ENCODE measurements at regions not wholly inside any gene's neighbourhood (a gene's known extent, or its start where the extent isn't known, plus 50 kb on each side); places are given as distances from the start of the nearest gene placed in this dataset.
A peak's percentile ranks its signal among the peaks of the same experiment; 100 is the strongest.

DNA sequence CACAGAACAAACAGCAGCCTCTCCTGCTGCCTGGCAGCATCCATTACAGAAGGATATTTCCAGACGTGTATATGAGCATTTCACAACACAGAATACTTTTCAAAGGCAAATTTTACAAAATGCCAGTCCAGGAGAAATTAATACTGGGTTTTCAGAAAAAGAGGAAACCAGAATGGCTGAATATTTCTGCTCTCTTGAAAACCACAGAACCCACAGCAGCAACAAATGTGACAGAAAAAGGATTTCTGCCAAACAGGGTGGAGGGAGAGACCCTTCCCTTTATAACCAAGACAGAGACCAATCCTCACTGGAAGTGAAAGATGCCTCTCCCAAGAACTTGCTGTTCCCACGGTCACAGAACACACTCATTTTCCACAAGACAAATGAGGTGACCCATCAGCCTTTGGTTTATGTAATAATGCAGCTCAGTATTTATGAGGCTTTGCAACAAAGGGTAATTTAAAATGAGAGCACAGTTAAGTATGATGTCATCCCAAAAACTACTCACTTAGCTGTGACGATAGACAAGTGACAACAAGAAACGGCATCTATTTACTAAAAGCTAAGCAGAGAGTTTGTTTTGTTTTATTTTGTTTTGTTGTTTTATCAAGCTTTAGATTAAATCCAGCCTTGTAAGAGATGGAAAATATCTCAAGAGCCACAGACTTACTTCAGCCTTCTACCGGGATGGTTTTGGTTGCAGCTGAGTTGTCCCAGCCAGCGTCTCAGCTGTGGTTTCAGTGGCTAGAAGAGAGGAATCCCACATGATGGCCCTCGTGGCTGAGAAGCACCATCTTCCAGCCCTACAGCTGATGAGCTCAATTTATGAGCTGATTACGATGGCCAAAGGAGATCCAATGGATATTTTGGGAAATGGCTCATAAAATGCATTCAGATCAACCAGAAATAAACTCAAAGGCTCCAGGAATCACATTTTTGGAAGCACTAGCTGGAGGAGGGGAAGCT lies 249.3 kb upstream of the AGAP1 start:
- H3K27ac ChIP-seq, result no peak overlapping the region
- no peak for DNase-seq (ENCODE audit: low read depth, low spot score)

DNA sequence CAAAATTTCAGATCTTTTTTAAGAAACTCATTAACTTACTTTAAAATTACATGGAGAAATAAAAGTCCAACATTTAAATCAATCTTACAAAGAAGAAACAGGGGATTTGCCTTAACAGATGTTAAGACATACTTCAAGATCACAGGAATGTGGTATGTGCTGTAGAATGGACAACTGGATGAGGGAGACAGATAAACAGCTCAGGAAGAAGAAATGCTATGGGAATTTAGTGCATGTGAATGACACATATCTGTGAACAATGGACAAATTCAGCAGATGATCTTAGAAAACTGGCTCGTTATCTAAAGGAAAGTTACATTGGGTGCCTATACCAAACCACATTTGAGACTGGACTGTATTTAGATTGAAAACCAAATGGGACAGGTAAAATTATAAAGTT lies 246.8 kb upstream of the AGAP1 start:
- H3K27ac ChIP-seq, result no peak overlapping the region
- no peak for DNase-seq (ENCODE audit: low read depth, low spot score)

GRCh38 chr2:235255693-235256092 lies 238.2 kb upstream of the AGAP1 start:
- no peak for DNase-seq (ENCODE audit: low read depth, low spot score)

DNA sequence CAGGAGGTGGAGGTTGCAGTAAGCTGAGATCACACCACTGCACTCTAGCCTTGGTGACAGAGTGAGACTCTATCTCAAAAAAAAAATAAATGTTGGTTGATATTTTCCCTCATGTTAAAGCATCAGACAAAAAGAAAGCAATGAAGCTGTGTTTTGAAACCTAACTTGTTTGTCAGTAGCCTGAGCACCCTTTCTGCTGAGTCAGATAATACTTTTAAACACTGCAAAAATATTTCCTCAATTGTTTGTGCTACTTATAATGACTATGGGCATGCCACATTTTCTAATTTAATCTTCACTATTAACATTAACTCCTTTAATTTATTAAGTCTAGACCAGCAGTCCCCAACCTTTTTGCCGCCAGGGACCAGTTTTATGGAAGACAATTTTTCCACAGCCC lies 236.3 kb upstream of the AGAP1 start:
- H3K27ac ChIP-seq, result no peak overlapping the region
- no peak for DNase-seq (ENCODE audit: low read depth, low spot score)

More at GRCh38 chr2:235255693-235256092, 238.2 kb upstream of the AGAP1 start:
- no peak overlapping the region for H3K27ac ChIP-seq

- H3K27ac ChIP-seq, result no peak overlapping the region
- DNase-seq (ENCODE audit: low read depth, low spot score), result no peak
Measured at GRCh38 chr2:235262750-235263149, 231.1 kb upstream of the AGAP1 start.

DNA sequence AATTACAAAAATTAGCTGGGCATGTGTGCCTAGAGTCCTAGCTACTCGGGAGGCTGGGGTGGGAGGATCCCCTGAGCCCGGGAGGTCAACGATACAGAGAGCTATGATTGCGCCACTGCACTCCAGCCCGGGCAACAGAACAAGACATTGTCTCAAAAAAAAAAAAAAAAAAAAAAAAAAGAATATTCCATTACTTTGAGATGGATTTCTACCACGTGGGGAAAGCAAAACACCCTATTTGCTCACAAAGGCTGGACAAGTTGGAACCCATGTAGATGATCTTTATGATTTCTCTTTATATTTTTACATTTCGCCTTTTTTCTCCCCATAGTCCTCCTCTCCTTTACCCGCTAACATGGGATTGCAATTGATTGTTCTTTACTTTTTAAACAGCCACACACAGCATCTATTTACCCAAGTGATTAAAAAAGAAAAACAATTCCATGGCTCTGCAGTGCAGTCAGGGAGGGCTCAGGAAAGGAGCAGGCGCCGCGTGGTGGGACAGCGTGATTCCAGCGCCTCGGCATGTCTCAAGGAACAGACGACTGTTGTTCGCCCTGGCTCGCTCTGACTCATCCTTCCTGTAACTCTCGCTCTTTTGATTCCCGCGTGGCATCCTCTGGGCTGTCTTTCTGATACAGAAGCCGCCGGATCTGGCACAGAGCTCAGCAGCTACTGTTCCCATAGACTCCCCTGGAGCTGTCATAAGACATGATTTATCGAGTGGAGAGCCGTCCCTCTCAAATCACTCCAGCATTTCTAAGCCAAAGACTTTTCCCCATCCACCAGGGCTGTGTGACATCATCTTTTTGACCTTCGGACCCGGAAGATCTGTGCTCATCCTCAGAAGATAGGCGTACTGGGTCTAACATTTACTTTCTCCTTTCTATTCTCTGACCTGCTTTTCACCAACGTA lies 230.4 kb upstream of the AGAP1 start:
- peak; percentile 43 for DNase-seq (ENCODE audit: low read depth, low spot score)
- no peak overlapping the region for H3K27ac ChIP-seq

DNA sequence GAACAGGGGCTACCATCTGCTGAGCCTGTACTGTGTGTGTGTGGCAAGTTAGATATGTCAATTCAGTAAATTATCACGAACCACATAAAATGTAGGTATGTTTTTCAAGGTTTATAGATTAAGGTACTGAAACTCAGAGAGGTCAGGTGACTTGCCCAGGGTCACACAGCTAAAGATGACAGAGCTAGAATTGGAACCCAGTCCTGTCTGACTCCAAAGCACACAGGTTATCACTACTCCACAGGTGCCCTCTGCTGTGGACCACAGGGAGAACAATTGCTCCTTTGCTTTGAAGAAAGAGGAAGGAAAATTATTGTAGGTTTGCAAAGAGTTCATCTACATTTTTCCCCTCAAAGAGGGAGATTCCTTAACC lies 229.7 kb upstream of the AGAP1 start:
- H3K27ac ChIP-seq, result no peak overlapping the region
- DNase-seq (ENCODE audit: low read depth, low spot score), result no peak

- DNase-seq (ENCODE audit: low read depth, low spot score), result no peak
- no peak overlapping the region for H3K27ac ChIP-seq
Measured at GRCh38 chr2:235264512-235264911, 229.3 kb upstream of the AGAP1 start.

- no peak for DNase-seq (ENCODE audit: low read depth, low spot score)
- H3K27ac ChIP-seq, result no peak overlapping the region
Measured at GRCh38 chr2:235265348-235265965, 228.4 kb upstream of the AGAP1 start.

DNA sequence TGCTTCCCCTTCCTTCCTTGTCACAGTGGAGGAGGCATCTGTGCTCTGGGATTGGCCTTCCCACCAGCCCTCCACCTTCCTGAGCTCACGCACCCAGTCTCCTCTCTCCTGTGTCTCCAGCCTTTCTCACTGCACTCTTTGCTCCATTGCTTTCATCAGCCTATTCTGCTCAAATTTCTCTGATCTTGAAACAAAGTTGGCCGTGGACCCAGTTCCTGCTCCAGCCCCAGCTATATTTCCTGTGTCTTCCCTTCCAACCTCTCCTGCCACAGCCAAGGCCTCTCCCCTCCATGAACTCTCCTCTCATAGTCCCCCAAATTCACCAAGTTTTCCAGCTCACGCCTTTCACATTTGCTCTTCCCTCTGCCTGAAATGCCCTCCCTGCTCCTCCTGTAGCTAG lies 226.6 kb upstream of the AGAP1 start:
- no peak for DNase-seq (ENCODE audit: low read depth, low spot score)
- no peak overlapping the region for H3K27ac ChIP-seq

- DNase-seq (ENCODE audit: low read depth, low spot score), result no peak
- H3K27ac ChIP-seq, result no peak overlapping the region
Measured at GRCh38 chr2:235268535-235268934, 225.3 kb upstream of the AGAP1 start.

- DNase-seq (ENCODE audit: low read depth, low spot score), result no peak
- H3K27ac ChIP-seq, result no peak overlapping the region
Measured at GRCh38 chr2:235270291-235270690, 223.6 kb upstream of the AGAP1 start.

GRCh38 chr2:235270956-235271355 lies 222.9 kb upstream of the AGAP1 start:
- no peak overlapping the region for H3K27ac ChIP-seq
- no peak for DNase-seq (ENCODE audit: low read depth, low spot score)

- H3K27ac ChIP-seq, result no peak overlapping the region
- DNase-seq (ENCODE audit: low read depth, low spot score), result no peak
Measured at GRCh38 chr2:235271936-235272335, 221.9 kb upstream of the AGAP1 start.

DNA sequence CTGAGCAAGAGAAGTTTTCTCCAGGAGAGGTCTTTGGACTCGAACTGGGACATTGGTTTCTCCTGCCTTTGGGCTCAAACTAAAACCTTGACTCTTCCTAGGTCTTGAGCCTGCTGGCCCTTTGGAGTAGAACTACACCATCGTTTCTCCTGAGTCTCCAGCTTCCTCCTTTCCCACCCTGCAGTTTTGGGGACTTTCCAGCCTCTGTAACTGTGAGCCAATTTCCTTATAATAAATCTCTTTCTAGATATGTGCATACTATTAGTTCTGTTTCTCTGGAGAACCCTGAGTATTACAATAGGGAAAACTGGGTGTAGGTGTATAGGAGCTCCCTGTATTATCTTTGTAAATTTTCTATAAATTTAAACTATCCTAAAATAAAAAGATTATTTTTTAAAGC lies 219.8 kb upstream of the AGAP1 start:
- no peak for DNase-seq (ENCODE audit: low read depth, low spot score)
- H3K27ac ChIP-seq, result no peak overlapping the region

- no peak overlapping the region for H3K27ac ChIP-seq
- DNase-seq (ENCODE audit: low read depth, low spot score), result no peak
Measured at GRCh38 chr2:235277485-235277884, 216.4 kb upstream of the AGAP1 start.

DNA sequence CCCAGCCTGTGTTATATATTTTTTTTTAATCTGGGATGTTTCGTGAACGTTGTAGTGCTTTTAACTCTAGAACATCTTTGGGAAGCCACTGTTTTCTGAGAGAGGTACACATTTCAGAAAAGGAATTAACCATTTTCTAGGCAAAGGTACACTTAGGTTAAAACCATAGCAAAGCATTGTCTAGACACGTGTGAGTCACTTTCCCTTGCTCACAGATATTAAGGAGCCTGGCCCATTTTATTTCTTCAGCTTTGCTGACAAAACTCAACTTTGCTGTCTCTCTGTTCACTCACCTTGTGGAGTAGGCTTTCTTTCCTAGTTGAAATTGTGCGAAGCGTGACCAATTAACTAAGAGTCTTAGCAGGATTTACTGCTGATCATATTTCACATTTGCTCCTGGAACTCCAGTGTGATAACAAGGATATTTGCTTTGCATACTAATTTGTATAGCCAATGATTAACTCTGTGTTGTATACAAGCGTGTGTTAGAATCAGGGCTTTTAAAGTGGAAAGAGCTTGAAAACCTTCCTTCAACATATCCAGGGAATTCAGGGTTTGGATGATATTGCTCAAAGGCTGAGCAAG lies 215.0 kb upstream of the AGAP1 start:
- no peak for DNase-seq (ENCODE audit: low read depth, low spot score)
- no peak overlapping the region for H3K27ac ChIP-seq

- DNase-seq (ENCODE audit: low read depth, low spot score), result no peak
- no peak overlapping the region for H3K27ac ChIP-seq
Measured at GRCh38 chr2:235279965-235280364, 213.9 kb upstream of the AGAP1 start.

GRCh38 chr2:235283246-235283645 lies 210.6 kb upstream of the AGAP1 start:
- no peak overlapping the region for H3K27ac ChIP-seq
- DNase-seq (ENCODE audit: low read depth, low spot score), result no peak

DNA sequence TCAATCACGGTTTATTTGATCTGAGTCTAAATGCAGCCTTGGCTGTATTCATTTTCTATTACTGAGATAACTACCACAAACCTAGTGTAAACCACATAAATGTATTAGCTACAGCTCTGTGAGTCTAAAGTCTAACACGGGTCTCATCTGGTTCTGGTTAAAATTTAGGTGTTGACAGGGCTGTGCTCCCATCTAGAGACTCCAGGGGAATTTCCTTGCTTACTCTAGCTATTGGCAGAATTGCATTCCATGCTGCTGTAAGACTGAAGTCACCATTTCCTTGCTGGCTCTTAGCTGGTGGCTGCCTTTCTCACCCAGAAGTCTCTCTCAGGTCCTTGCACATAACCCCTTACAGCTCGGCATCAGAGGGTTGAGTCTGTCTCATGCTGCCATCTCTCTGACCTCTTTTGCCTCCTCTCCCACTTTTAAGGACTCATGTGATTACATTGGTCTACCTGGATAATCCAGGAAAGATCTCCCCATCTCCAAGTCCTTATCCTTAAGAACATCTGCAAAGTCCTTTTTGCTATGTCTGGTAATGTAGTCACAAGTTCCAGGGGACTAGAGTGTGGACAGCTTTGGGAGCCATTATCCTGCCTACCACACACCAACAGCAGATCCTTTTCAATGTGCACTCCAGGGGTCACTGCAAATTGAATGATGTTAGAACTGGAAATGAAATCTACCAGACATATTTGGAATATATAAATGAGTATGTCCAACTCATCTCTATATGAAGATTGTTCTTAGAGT lies 207.0 kb upstream of the AGAP1 start:
- no peak for DNase-seq (ENCODE audit: low read depth, low spot score)
- H3K27ac ChIP-seq, result no peak overlapping the region

Data from epithelial cell of prostate (primary cell).